HepG2 (cell line): ENCODE measurements at regions not wholly inside any gene's neighbourhood (a gene's known extent, or its start where the extent isn't known, plus 50 kb on each side); places are given as distances from the start of the nearest gene placed in this dataset.

Experiments used
- ATAC-seq: fragments of 200-7000 bp; cut with Tn5 transposase; 3 replicates; pipeline ENCODE4 v1.9.1; 2020; ENCODE audit warnings: mild to moderate bottlenecking, moderate library complexity
- BruUV-seq: library from RNA; stranded (reverse); fragments of 400-500 nt; replicated peaks from 2 replicates; lab custom pipeline; 2021; lab: Mats Ljungman, UMichigan
- CTCF ChIA-PET: fragments of 300-600 bp; formaldehyde crosslinking; extraction: SDS; loops from one replicate; lab custom pipeline; 2021; ENCODE audit warnings: low total read pairs, inconsistent platforms, low intra/inter-chr PET ratio; lab: Yijun Ruan, JAX
- POLR2A ChIA-PET: fragments of 350-600 bp; sonication (Branson Sonifier 250); formaldehyde crosslinking; loops from one replicate; lab custom pipeline; 2020; ENCODE audit warnings: antibody characterized with exemption, inconsistent platforms; lab: Yijun Ruan, JAX
- DNase-seq: peaks from one replicate; pipeline ENCODE4 v3.0.0-alpha.2; 2015; ENCODE audit warnings: low spot score
- FAIRE-seq: peaks from 3 replicates; lab custom pipeline; 2011; peaks lifted over from hg19 to GRCh38; lab: Jason Lieb, UNC
- H2AFZ ChIP-seq: one replicate; pipeline ENCODE4 v1.6.1; 2011; ENCODE audit warnings: low read length, inconsistent platforms
- H3K27ac ChIP-seq: fragments of 300-600 bp; 3 replicates; pipeline ENCODE4 v1.8.0; 2011; ENCODE audit warnings: mixed run types, mild to moderate bottlenecking, mixed read lengths, low read length, inconsistent platforms; ENCODE audit not compliant: insufficient read depth; ENCODE audit errors: extremely low read length
- H3K27me3 ChIP-seq, 2 experiments: fragments of 200-600 bp in 1 of 2; 2 replicates in 1 of 2; 3 replicates in 1 of 2; pipeline versions ENCODE4 v1.6.0 to v1.8.0; 2011; ENCODE audit warnings: low read length in 2 of 2, mild to moderate bottlenecking in 2 of 2, moderate library complexity in 2 of 2, inconsistent platforms in 1 of 2; ENCODE audit not compliant: insufficient read depth in 2 of 2, control insufficient read depth in 1 of 2
- H3K36me3 ChIP-seq, 2 experiments: fragments of 200-600 bp in 1 of 2; replicated peaks in 1 of 2; 2 replicates in 1 of 2; 3 replicates in 1 of 2; pipeline versions ENCODE4 v1.5.1 to v1.8.0; 2011; ENCODE audit warnings: low read length in 2 of 2, inconsistent platforms in 1 of 2; ENCODE audit not compliant: insufficient read depth in 2 of 2, control insufficient read depth in 1 of 2
- H3K4me1 ChIP-seq: 2 replicates; pipeline ENCODE4 v1.5.1; 2012; ENCODE audit warnings: low read length, inconsistent platforms; ENCODE audit not compliant: insufficient read depth
- H3K4me2 ChIP-seq: 2 replicates; pipeline ENCODE4 v1.6.0; 2011; ENCODE audit warnings: low read depth, low read length, inconsistent platforms
- H3K4me3 ChIP-seq, 3 experiments: fragments of 200-600 bp in 1 of 3; sonication (generic), shearing (Covaris generic) in 1 of 3; replicated peaks in 1 of 3; 2 replicates each; pipeline ENCODE4 v1.5.1; 2011 to 2016; ENCODE audit warnings: low read length in 3 of 3, inconsistent platforms in 2 of 3, low read depth in 2 of 3, mild to moderate bottlenecking in 2 of 3, control low read depth in 1 of 3, mixed read lengths in 1 of 3; ENCODE audit not compliant: insufficient read depth in 1 of 3
- H3K79me2 ChIP-seq: one replicate; pipeline ENCODE4 v1.6.1; 2011; ENCODE audit warnings: low read length, inconsistent platforms; ENCODE audit not compliant: insufficient read depth
- H3K9ac ChIP-seq: 2 replicates; pipeline ENCODE4 v1.6.0; 2011; ENCODE audit warnings: mild to moderate bottlenecking, low read depth, low read length, inconsistent platforms; ENCODE audit not compliant: insufficient read depth
- H3K9me3 ChIP-seq: 2 replicates; pipeline ENCODE4 v1.5.1; 2012; ENCODE audit warnings: mild to moderate bottlenecking, low read length
- H4K20me1 ChIP-seq: 2 replicates; pipeline ENCODE4 v1.6.0; 2011; ENCODE audit warnings: inconsistent platforms, mild to moderate bottlenecking, low read length, moderate library complexity; ENCODE audit not compliant: insufficient read depth
- ARNT2 ChIP-seq: sonication (generic); formaldehyde crosslinking; IDR thresholded peaks from 2 replicates; pipeline ENCODE4 v1.8.0; 2022; ENCODE audit warnings: mild to moderate bottlenecking, low read depth, missing genetic modification reagents, moderate library complexity
- MXD3 ChIP-seq: IDR thresholded peaks from 2 replicates; pipeline ENCODE4 v1.6.1; 2016; ENCODE audit warnings: mild to moderate bottlenecking, missing biosample characterization, missing genetic modification reagents
- SNAPC4 ChIP-seq: sonication (generic); formaldehyde crosslinking; IDR thresholded peaks from 2 replicates; pipeline ENCODE4 v1.4.0; 2020; ENCODE audit warnings: mild to moderate bottlenecking, missing genetic modification reagents
- SP1 ChIP-seq, 2 experiments: fragments of 450-650 bp in 1 of 2; sonication (generic) in 1 of 2; formaldehyde crosslinking in 1 of 2; IDR thresholded peaks; 2 replicates each; pipeline versions ENCODE4 v1.4.0 to v1.6.1; 2016 to 2020; ENCODE audit warnings: missing genetic modification reagents in 1 of 2
- WGBS: methylation state at CpG from one replicate; pipeline ENCODE4 v1.1.6; 2017; ENCODE audit warnings: low lambda C conversion rate; 5-methylcytosine and 5-hydroxymethylcytosine counted together
- in situ Hi-C: cut with HindIII; loops from 2 replicates; pipeline ENCODE4 v1.10.0; 2017; ENCODE audit warnings: low pct_unique_long_range_greater_than_20kb; ENCODE audit not compliant: extremely low pct_ligation_motif_present
- intact Hi-C: fragments of 100-400 bp; cut with micrococcal nuclease; formaldehyde crosslinking; loops from one replicate; pipeline ENCODE4 v1.10.0; 2022; ENCODE audit not compliant: unreplicated experiment

- BruUV-seq = no TSS peak
- intact Hi-C loops (no loop called here), in situ Hi-C loops (no loop called here)
- CTCF ChIA-PET = no interaction called here
- 0% methylated on average over 1 of the region's 1 CpG for WGBS
- H3K4me1 ChIP-seq = no peaks in the 10 kb centered on the region
- POLR2A ChIA-PET = no interaction called here
- H3K27ac ChIP-seq = no peak overlapping the region
- H3K27me3 ChIP-seq = no peaks in the 10 kb centered on the region
- DNase-seq (no peak), FAIRE-seq (no peak), ATAC-seq (no peak)
- no peaks in the 10 kb centered on the region for H3K36me3 ChIP-seq
- H3K4me3 ChIP-seq = no peak overlapping the region
- no peak overlapping the region for H3K9ac ChIP-seq
- TF ChIP-seq SNAPC4 (CRISPR knock-in tag) (no peak), MXD3 (CRISPR knock-in tag) (no peak), ARNT2 (no peak), SP1 (IDR thresholded peaks at IDR 0.05) (no peak), SP1 (CRISPR knock-in tag; IDR thresholded peaks at IDR 0.05) (no peak)
- H3K4me2 ChIP-seq = no peak overlapping the region
- H3K79me2 ChIP-seq = no peaks in the 10 kb centered on the region
- H3K9me3 ChIP-seq = peaks cover 88% of the 10 kb centered on the region
- no peaks in the 10 kb centered on the region for H4K20me1 ChIP-seq
- no peak overlapping the region for H2AFZ ChIP-seq
These were observed 1061.1 kb upstream of the GHITM start for GRCh38 chr10:83078160-83078559.
